A673 (cell line): ENCODE measurements at regions not wholly inside any gene's neighbourhood (a gene's known extent, or its start where the extent isn't known, plus 50 kb on each side); places are given as distances from the start of the nearest gene placed in this dataset.

Source experiments
- CTCF ChIP-seq: fragments of 300-800, 200-600 bp; sonication (generic); conservative IDR thresholded peaks from 2 replicates; pipeline ENCODE4 v1.5.1; 2017; ENCODE audit warnings: low read depth, mild to moderate bottlenecking, antibody characterized with exemption, low read length, moderate library complexity, mixed read lengths
- EZH2 ChIP-seq: fragments of 200-600 bp; sonication (generic); IDR thresholded peaks from 2 replicates; pipeline ENCODE4 v1.6.1; 2017; ENCODE audit warnings: borderline replicate concordance, low read depth, mild to moderate bottlenecking, mixed read lengths, antibody characterized with exemption, low read length; ENCODE audit not compliant: poor library complexity, severe bottlenecking

DNA sequence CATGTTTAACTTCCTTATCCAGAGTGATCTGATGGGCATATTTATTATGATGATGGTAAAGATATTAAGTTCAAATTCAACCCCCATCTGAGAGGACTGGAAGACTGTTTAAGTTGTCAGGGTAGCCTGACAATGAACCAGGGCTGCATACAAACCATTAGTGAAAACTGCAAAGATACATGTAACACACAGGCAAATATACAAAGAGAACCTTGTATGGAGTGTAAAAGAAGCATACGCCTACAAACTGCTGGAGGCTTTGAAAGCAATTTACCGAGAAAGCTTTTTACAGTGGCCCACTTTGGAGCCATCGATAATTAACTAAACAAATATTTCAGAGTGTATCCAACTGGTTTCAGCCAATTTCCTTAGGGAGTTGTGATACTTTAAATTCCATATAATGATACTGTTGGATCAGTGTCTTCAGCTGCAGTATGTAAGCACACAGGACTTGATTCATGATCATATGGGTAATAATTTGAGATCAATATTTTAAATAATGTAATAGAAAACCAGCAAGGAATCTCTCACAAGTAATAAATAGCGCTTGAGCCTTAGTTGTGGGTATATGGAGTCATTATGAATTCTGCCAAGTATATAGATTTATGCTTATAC lies 231.5 kb upstream of the SPRY2 start:
- TF ChIP-seq CTCF (no peak), EZH2 (no peak)
